Activated CD4-positive, alpha-beta T cell treated with anti-CD3 and anti-CD28 coated beads, Interleukin-2, Interleukin-4, amounts not matched to agents 100 ng/mL and 50 ng/mL, durations not matched to agents 16 hours and 8 hours (primary cell): ENCODE measurements at regions not wholly inside any gene's neighbourhood (a gene's known extent, or its start where the extent isn't known, plus 50 kb on each side); places are given as distances from the start of the nearest gene placed in this dataset.
"Not testable (repeated sequence)": the region's sequence is repeated elsewhere in the genome, so short reads cannot be mapped to it uniquely, and the experiment has no call there.

Experiments
- DNase-seq: peaks from one replicate; pipeline ENCODE4 v3.0.0-alpha.2; 2020; ENCODE audit warnings: low spot score

- DNase-seq, result no peak
Observed at GRCh38 chr7:93048136-93048930, 69.4 kb downstream of the SAMD9 start.

GRCh38 chr7:93047514-93048099 is 70.2 kb downstream of the SAMD9 start:
- no peak for DNase-seq

GRCh38 chr7:93046641-93047040 is 71.1 kb downstream of the SAMD9 start:
- no peak for DNase-seq

- no peak for DNase-seq
Observed at GRCh38 chr7:93044147-93044810, 73.5 kb downstream of the SAMD9 start.

- DNase-seq, result no peak
Observed at GRCh38 chr7:93043385-93043985, 74.3 kb downstream of the SAMD9 start.

- DNase-seq, result no peak
Observed at GRCh38 chr7:93040355-93040754, 77.4 kb downstream of the SAMD9 start.

- no peak for DNase-seq
Observed at GRCh38 chr7:93039786-93040185, 78.0 kb downstream of the SAMD9 start.

GRCh38 chr7:93039282-93039681 is 78.5 kb downstream of the SAMD9 start:
- DNase-seq, result no peak

- peak; percentile 92 for DNase-seq
Observed at GRCh38 chr7:93036807-93037206, 81.0 kb downstream of the SAMD9 start.

GRCh38 chr7:93036149-93036640 is 81.6 kb downstream of the SAMD9 start:
- peak; percentile 13 for DNase-seq

GRCh38 chr7:93031795-93032194 is 86.0 kb downstream of the SAMD9 start:
- no peak for DNase-seq

- DNase-seq, result no peak
Observed at GRCh38 chr7:93030605-93031225, 87.1 kb downstream of the SAMD9 start.

GRCh38 chr7:93029056-93029455 is 88.7 kb downstream of the SAMD9 start:
- DNase-seq, result no peak

GRCh38 chr7:93028610-93029009 is 89.2 kb downstream of the SAMD9 start:
- no peak for DNase-seq

- DNase-seq, result no peak
Observed at GRCh38 chr7:93027044-93027443, 90.7 kb downstream of the SAMD9 start.

GRCh38 chr7:93026425-93026824 is 91.4 kb downstream of the SAMD9 start:
- DNase-seq, result no peak

- no peak for DNase-seq
Observed at GRCh38 chr7:93025389-93025788, 92.4 kb downstream of the SAMD9 start.

- DNase-seq, result not testable (repeated sequence)
Observed at GRCh38 chr7:93022931-93023478, 94.8 kb downstream of the SAMD9 start.

- no peak for DNase-seq
Observed at GRCh38 chr7:93021748-93022147, 96.0 kb downstream of the SAMD9 start.

- DNase-seq, result no peak
Observed at GRCh38 chr7:93018716-93019115, 99.1 kb downstream of the SAMD9 start.

- no peak for DNase-seq
Observed at GRCh38 chr7:93016681-93017381, 100.9 kb downstream of the SAMD9 start.
